ENCODE measurements at regions not wholly inside any gene's neighbourhood (a gene's known extent, or its start where the extent isn't known, plus 50 kb on each side); places are given as distances from the start of the nearest gene placed in this dataset.

GRCh38 chr11:111435046-111435698 lies 56.1 kb upstream of the POU2AF1 start (continued):
- no peak for TF ChIP-seq FOXP1 (CRISPR knock-in tag; IDR thresholded peaks at IDR 0.05)
- TF ChIP-seq ETS1 (conservative IDR thresholded peaks at IDR 0.05; ENCODE audit: control insufficient read depth, low read depth, low read length) = no peak
- TF ChIP-seq ZNF3 (CRISPR knock-in tag; IDR thresholded peaks at IDR 0.05) = no peak
- TF ChIP-seq ETV6 (IDR thresholded peaks at IDR 0.05; ENCODE audit: borderline replicate concordance in 1 of 2, low read depth in 2 of 2, low read length in 1 of 2) = no peak
- no peak for TF ChIP-seq ETV6 (CRISPR knock-in tag; IDR thresholded peaks at IDR 0.05; ENCODE audit: borderline replicate concordance)
- no peak for TF ChIP-seq PRPF4 (IDR thresholded peaks at IDR 0.05; ENCODE audit: insufficient read depth, low read depth, low read length, poor library complexity, severe bottlenecking)
- TF ChIP-seq ZNF445 (CRISPR knock-in tag; IDR thresholded peaks at IDR 0.05; ENCODE audit: low read depth) = no peak
- TF ChIP-seq U2AF1 (optimal IDR thresholded peaks at IDR 0.05; ENCODE audit: low read depth, low read length) = no peak
- no peak for TF ChIP-seq ZFP1 (CRISPR knock-in tag; IDR thresholded peaks at IDR 0.05)
- TF ChIP-seq ZNF253 (CRISPR knock-in tag; conservative IDR thresholded peaks at IDR 0.05) = no peak
- no peak for TF ChIP-seq ZFP36 (IDR thresholded peaks at IDR 0.05; ENCODE audit: low read depth, low read length, partially characterized antibody)
- no peak for TF ChIP-seq NFRKB (IDR thresholded peaks at IDR 0.05; ENCODE audit: low read depth)

Data from K562 (cell line).